B cell (primary cell): ENCODE measurements at regions not wholly inside any gene's neighbourhood (a gene's known extent, or its start where the extent isn't known, plus 50 kb on each side); places are given as distances from the start of the nearest gene placed in this dataset.

ENCODE experiments used
- ATAC-seq: fragments of 200-7000 bp; cut with Tn5 transposase; one replicate; pipeline ENCODE4 v1.10.0; 2021; ENCODE audit warnings: low read depth, mild to moderate bottlenecking, moderate number of reproducible peaks, moderate library complexity
- CTCF ChIA-PET: fragments of 350-600 bp; sonication (Branson Sonifier 250); formaldehyde crosslinking; loops from one replicate; lab custom pipeline; 2021; ENCODE audit warnings: antibody characterized with exemption, inconsistent platforms; lab: Charles Lee
- POLR2A ChIA-PET: fragments of 350-600 bp; sonication (Branson Sonifier 250); formaldehyde crosslinking; loops from one replicate; lab custom pipeline; 2021; ENCODE audit warnings: antibody characterized with exemption; lab: Charles Lee
- DNase-seq: peaks from one replicate; pipeline ENCODE4 v3.0.0; 2013
- H2AFZ ChIP-seq: 2 replicates; pipeline ENCODE4 v1.6.1; 2012; ENCODE audit warnings: mild to moderate bottlenecking, low read depth, low read length; ENCODE audit not compliant: insufficient read depth, poor library complexity, severe bottlenecking
- H3K27ac ChIP-seq, 2 donors: 1 replicate in 1 of 2; 2 replicates in 1 of 2; pipeline ENCODE4 v1.5.1; 2012 to 2013; ENCODE audit warnings: low read length in 2 of 2, mild to moderate bottlenecking in 2 of 2, moderate library complexity in 1 of 2
- H3K27me3 ChIP-seq, 4 experiments: fragments of 200-600 bp in 1 of 4; sonication (generic) in 1 of 4; replicated peaks in 1 of 4; 1 replicate in 2 of 4; 2 replicates in 2 of 4; pipeline versions ENCODE4 v1.6.1 to v1.7.0; 2013 to 2016; ENCODE audit warnings: low read length in 3 of 4, mild to moderate bottlenecking in 2 of 4, mixed read lengths in 1 of 4, moderate library complexity in 1 of 4; ENCODE audit not compliant: insufficient read depth in 4 of 4, control insufficient read depth in 3 of 4; ENCODE audit errors: control extremely low read depth in 1 of 4
- H3K36me3 ChIP-seq, 2 experiments: replicated peaks in 1 of 2; 1 replicate in 1 of 2; 2 replicates in 1 of 2; pipeline versions ENCODE4 v1.6.1 to v1.7.1; 2013; ENCODE audit warnings: low read length in 1 of 2; ENCODE audit not compliant: insufficient read depth in 2 of 2, control insufficient read depth in 1 of 2; ENCODE audit errors: control extremely low read depth in 1 of 2, extremely low read depth in 1 of 2
- H3K4me1 ChIP-seq, 2 donors: fragments of 200-600 bp in 1 of 2; sonication (generic) in 1 of 2; 1 replicate in 1 of 2; 2 replicates in 1 of 2; pipeline versions ENCODE4 v1.5.1 to v1.6.1; 2013 to 2017; ENCODE audit warnings: low read length in 2 of 2; ENCODE audit not compliant: control insufficient read depth in 2 of 2, insufficient read depth in 2 of 2
- H3K4me2 ChIP-seq: replicated peaks from 2 replicates; pipeline ENCODE3; 2012; ENCODE audit warnings: mild to moderate bottlenecking, low read depth, low read length; ENCODE audit not compliant: poor library complexity, severe bottlenecking
- H3K4me3 ChIP-seq, 5 experiments: fragments of 200-600 bp in 1 of 5; sonication (generic) in 1 of 5; 1 replicate in 3 of 5; 2 replicates in 2 of 5; pipeline versions ENCODE4 v1.5.1 to v1.7.0; 2011 to 2016; ENCODE audit warnings: low read length in 4 of 5, mild to moderate bottlenecking in 4 of 5, low read depth in 2 of 5, control low read depth in 1 of 5, moderate library complexity in 1 of 5; ENCODE audit not compliant: insufficient read depth in 1 of 5; ENCODE audit errors: control extremely low read depth in 1 of 5, extremely low read depth in 1 of 5
- H3K79me2 ChIP-seq: fragments of 200-600 bp; sonication (generic); one replicate; pipeline ENCODE4 v1.6.0; 2016; ENCODE audit warnings: low read length; ENCODE audit not compliant: control insufficient read depth, insufficient read depth
- H3K9ac ChIP-seq: fragments of 200-600 bp; sonication (generic); 2 replicates; pipeline ENCODE4 v1.6.1; 2017; ENCODE audit warnings: mild to moderate bottlenecking, low read length, moderate library complexity
- H3K9me3 ChIP-seq, 3 donors: one replicate each; pipeline versions ENCODE4 v1.6.1 to v1.7.1; 2013; ENCODE audit warnings: low read length in 2 of 3; ENCODE audit not compliant: control insufficient read depth in 2 of 3, insufficient read depth in 1 of 3; ENCODE audit errors: control extremely low read depth in 1 of 3
- H4K20me1 ChIP-seq: 2 replicates; pipeline ENCODE4 v1.6.0; 2012; ENCODE audit warnings: mild to moderate bottlenecking, low read length; ENCODE audit not compliant: insufficient read depth, control insufficient read depth, poor library complexity, severe bottlenecking
- H3K27ac Mint-ChIP-seq: one replicate; pipeline ENCODE4 v1.8.0; 2021; ENCODE audit warnings: mixed read lengths
- H3K27me3 Mint-ChIP-seq: one replicate; pipeline ENCODE4 v1.8.0; 2021; ENCODE audit warnings: mixed read lengths
- H3K4me1 Mint-ChIP-seq: one replicate; pipeline ENCODE4 v1.8.0; 2021; ENCODE audit warnings: mixed read lengths
- H3K4me3 Mint-ChIP-seq: one replicate; pipeline ENCODE4 v1.8.0; 2021; ENCODE audit warnings: mixed read lengths
- H3K9me3 Mint-ChIP-seq: one replicate; pipeline ENCODE4 v1.8.0; 2022; ENCODE audit warnings: mixed read lengths; ENCODE audit not compliant: insufficient read depth
- CTCF ChIP-seq: fragments of 200-600 bp; IDR thresholded peaks from one replicate; pipeline ENCODE4 v1.8.0; 2022; ENCODE audit warnings: antibody characterized with exemption, mild to moderate bottlenecking
- EZH2 ChIP-seq: IDR thresholded peaks from 2 replicates; pipeline ENCODE4 v1.6.1; 2012; ENCODE audit warnings: borderline replicate concordance, low read depth, mild to moderate bottlenecking, moderate library complexity, low read length; ENCODE audit not compliant: insufficient read depth, poor library complexity, severe bottlenecking
- WGBS: methylation state at CpG from one replicate; pipeline ENCODE4 v1.1.5; 2013; ENCODE audit warnings: missing lambda C conversion rate; ENCODE audit not compliant: insufficient coverage; 5-methylcytosine and 5-hydroxymethylcytosine counted together
- intact Hi-C: fragments of 100-400 bp; cut with micrococcal nuclease; formaldehyde crosslinking; loops from one replicate; pipeline ENCODE4 v1.10.0; 2022

- Histone ChIP-seq H3K4me1 (no peaks in the 10 kb centered on the region), H3K27ac (no peak overlapping the region), H3K27me3 (no peaks in the 10 kb centered on the region), H3K36me3 (no peaks in the 10 kb centered on the region), H3K9ac (no peak overlapping the region), H3K4me3 (no peak overlapping the region), H3K79me2 (no peaks in the 10 kb centered on the region), H3K4me2 (no peak overlapping the region), H4K20me1 (no peaks in the 10 kb centered on the region), H3K9me3 (no peaks in the 10 kb centered on the region), H2AFZ (no peak overlapping the region)
- H3K4me3 Mint-ChIP-seq = no peak overlapping the region
- no peaks in the 10 kb centered on the region for H3K27me3 Mint-ChIP-seq
- no peak overlapping the region for H3K27ac Mint-ChIP-seq
- DNase-seq (no peak), ATAC-seq (no peak)
- no peaks in the 10 kb centered on the region for H3K9me3 Mint-ChIP-seq
- ChIA-PET POLR2A (no interaction called here), CTCF (no interaction called here)
- no peak for TF ChIP-seq EZH2
- TF ChIP-seq CTCF = no peak
- WGBS = 88% methylated on average over 8 of the region's 11 CpGs
- intact Hi-C loops = no loop called here
- H3K4me1 Mint-ChIP-seq = no peaks in the 10 kb centered on the region
Measured at GRCh38 chr18:10239103-10239502, 215.3 kb upstream of the APCDD1 start.

DNA sequence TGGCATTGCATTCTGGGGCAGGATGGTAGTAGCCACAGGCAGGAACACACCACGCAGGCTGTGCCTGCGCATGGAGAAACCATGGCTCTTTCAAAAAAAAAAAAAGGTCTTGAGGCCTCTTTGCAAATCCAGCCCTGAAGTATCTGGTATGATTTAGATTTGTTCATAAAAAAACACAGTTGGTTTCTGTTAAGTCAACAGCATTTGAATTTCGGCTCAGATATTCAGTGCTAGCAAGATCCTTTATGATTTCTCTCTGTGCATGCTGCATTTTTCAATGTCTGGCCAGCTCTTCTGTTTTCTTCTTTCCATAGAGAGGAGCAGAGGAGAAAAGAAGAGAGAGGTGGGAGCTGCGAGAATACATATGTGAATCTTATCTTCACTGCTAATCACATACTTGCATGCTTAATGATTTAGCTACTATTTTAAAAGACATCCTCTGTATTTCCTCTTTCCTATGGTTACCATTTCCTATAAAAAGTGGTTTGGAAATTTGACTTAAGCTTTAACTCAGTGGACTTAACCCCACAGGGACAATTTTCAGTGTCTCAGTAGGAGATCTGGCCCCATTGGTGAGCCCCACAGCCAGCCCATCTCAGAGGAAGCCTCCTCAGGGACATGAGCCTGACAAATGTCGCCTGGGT is 214.3 kb upstream of the APCDD1 start:
- H3K27me3 ChIP-seq = no peaks in the 10 kb centered on the region
- H3K27ac ChIP-seq = no peak overlapping the region
- H3K4me3 ChIP-seq = no peak overlapping the region
- intact Hi-C loops = no loop called here
- Mint-ChIP-seq H3K4me3 (no peak overlapping the region), H3K9me3 (no peaks in the 10 kb centered on the region), H3K27me3 (no peaks in the 10 kb centered on the region), H3K27ac (no peak overlapping the region), H3K4me1 (no peaks in the 10 kb centered on the region)
- ChIA-PET POLR2A (interaction anchor here (0.7 kb wide), 1 partner anchor 18 kb away, joined by 3 read pairs; no protein-coding TSS in a partner anchor), CTCF (no interaction called here)
- no peak for TF ChIP-seq EZH2
- TF ChIP-seq CTCF = no peak
- no peaks in the 10 kb centered on the region for H3K36me3 ChIP-seq
- H3K9ac ChIP-seq = no peak overlapping the region
- H3K4me2 ChIP-seq = no peak overlapping the region
- ATAC-seq = no peak
- 70% methylated on average over 3 of the region's 5 CpGs for WGBS
- no peaks in the 10 kb centered on the region for H3K4me1 ChIP-seq
- DNase-seq = no peak
- no peaks in the 10 kb centered on the region for H3K9me3 ChIP-seq
- no peaks in the 10 kb centered on the region for H4K20me1 ChIP-seq
- H3K79me2 ChIP-seq = no peaks in the 10 kb centered on the region
- H2AFZ ChIP-seq = no peak overlapping the region
